SK-N-SH (cell line): ENCODE measurements at regions not wholly inside any gene's neighbourhood (a gene's known extent, or its start where the extent isn't known, plus 50 kb on each side); places are given as distances from the start of the nearest gene placed in this dataset.

ENCODE experiments used
- CTCF ChIA-PET: fragments of 300-600, 350-600 bp; formaldehyde crosslinking; extraction: SDS; loops from one replicate; lab custom pipeline; 2021; lab: Yijun Ruan, JAX
- POLR2A ChIA-PET: fragments of 350-600 bp; sonication (Branson Sonifier 250); formaldehyde crosslinking; extraction: SDS; loops from one replicate; lab custom pipeline; 2020; ENCODE audit warnings: antibody characterized with exemption, inconsistent platforms; lab: Yijun Ruan, JAX
- DNase-seq: peaks from one replicate; pipeline ENCODE4 v3.0.0; 2012
- H2AFZ ChIP-seq: fragments of 200-600 bp; sonication (generic); 2 replicates; pipeline ENCODE4 v1.8.1; 2016; ENCODE audit warnings: antibody characterized with exemption, mild to moderate bottlenecking, low read depth
- H3F3A ChIP-seq: fragments of 200-600 bp; sonication (generic); replicated peaks from 2 replicates; pipeline ENCODE3; 2016; ENCODE audit warnings: antibody characterized with exemption, mild to moderate bottlenecking; ENCODE audit not compliant: insufficient read depth
- H3K27ac ChIP-seq, 2 experiments: fragments of 200-500 bp in 1 of 2; fragments of 200-600 bp in 1 of 2; sonication (Bioruptor generic) in 1 of 2; sonication (generic), shearing (Covaris generic) in 1 of 2; 2 replicates each; pipeline versions ENCODE4 v1.5.1 to v1.6.1; 2014 to 2016; ENCODE audit warnings: low read depth in 2 of 2, inconsistent platforms in 1 of 2, low read length in 1 of 2, mild to moderate bottlenecking in 1 of 2, mixed read lengths in 1 of 2
- H3K27me3 ChIP-seq: fragments of 200-600 bp; sonication (generic), shearing (Covaris generic); 2 replicates; pipeline ENCODE4 v1.6.1; 2016; ENCODE audit warnings: mixed run types; ENCODE audit not compliant: insufficient read depth
- H3K36me3 ChIP-seq, 2 experiments: fragments of 200-500 bp in 1 of 2; fragments of 200-600 bp in 1 of 2; sonication (Bioruptor generic) in 1 of 2; sonication (generic) in 1 of 2; replicated peaks in 1 of 2; 2 replicates each; pipeline versions ENCODE3 to v1.5.1; 2014 to 2016; ENCODE audit warnings: low read length in 1 of 2, mild to moderate bottlenecking in 1 of 2; ENCODE audit not compliant: insufficient read depth in 2 of 2, control insufficient read depth in 1 of 2
- H3K4me1 ChIP-seq, 2 experiments: fragments of 200-500 bp in 1 of 2; fragments of 200-600 bp in 1 of 2; sonication (Bioruptor generic) in 1 of 2; sonication (generic), shearing (Covaris generic) in 1 of 2; 2 replicates each; pipeline versions ENCODE4 v1.5.1 to v1.6.1; 2014 to 2016; ENCODE audit warnings: low read depth in 1 of 2, low read length in 1 of 2, mixed run types in 1 of 2; ENCODE audit not compliant: insufficient read depth in 2 of 2, control insufficient read depth in 1 of 2
- H3K4me2 ChIP-seq: fragments of 200-600 bp; sonication (generic), shearing (Covaris generic); 2 replicates; pipeline ENCODE4 v1.6.1; 2017; ENCODE audit warnings: mixed run types
- H3K4me3 ChIP-seq, 2 experiments: fragments of 200-500 bp in 1 of 2; fragments of 200-600 bp in 1 of 2; sonication (Bioruptor generic) in 1 of 2; sonication (generic), shearing (Covaris generic) in 1 of 2; 2 replicates each; pipeline versions ENCODE4 v1.5.1 to v1.8.1; 2014 to 2016; ENCODE audit warnings: low read depth in 2 of 2, inconsistent platforms in 1 of 2, low read length in 1 of 2, mild to moderate bottlenecking in 1 of 2, mixed read lengths in 1 of 2, moderate library complexity in 1 of 2
- H3K79me2 ChIP-seq: fragments of 200-600 bp; sonication (generic); 2 replicates; pipeline ENCODE4 v1.8.1; 2017; ENCODE audit warnings: mild to moderate bottlenecking; ENCODE audit not compliant: insufficient read depth
- H3K9ac ChIP-seq: fragments of 200-600 bp; sonication (generic); 2 replicates; pipeline ENCODE4 v1.6.1; 2017; ENCODE audit warnings: mixed run types
- H3K9me2 ChIP-seq: fragments of 200-600 bp; sonication (generic); 2 replicates; pipeline ENCODE4 v1.6.1; 2017; ENCODE audit warnings: mixed run types
- H3K9me3 ChIP-seq: fragments of 200-600 bp; sonication (generic); 2 replicates; pipeline ENCODE4 v1.6.1; 2017; ENCODE audit warnings: mixed run types, mild to moderate bottlenecking, moderate library complexity
- H4K20me1 ChIP-seq: fragments of 200-600 bp; sonication (generic); 2 replicates; pipeline ENCODE4 v1.6.1; 2017; ENCODE audit warnings: mild to moderate bottlenecking, mixed run types; ENCODE audit not compliant: insufficient read depth
- CHD2 ChIP-seq: fragments of 150-350 bp; IDR thresholded peaks from 2 replicates; pipeline ENCODE4 v1.6.1; 2018; ENCODE audit warnings: low read length; ENCODE audit not compliant: partially characterized antibody
- EP300 ChIP-seq, 2 experiments: IDR thresholded peaks; 2 replicates each; pipeline versions ENCODE4 v1.4.0 to v1.6.1; 2012; ENCODE audit warnings: borderline replicate concordance in 1 of 2, low read depth in 1 of 2, low read length in 1 of 2
- FOSL2 ChIP-seq: IDR thresholded peaks from 2 replicates; pipeline ENCODE4 v1.4.0; 2012; ENCODE audit warnings: low read depth, mild to moderate bottlenecking, moderate library complexity, borderline replicate concordance
- FOXJ3 ChIP-seq: sonication (generic); formaldehyde crosslinking; IDR thresholded peaks from 2 replicates; pipeline ENCODE4 v1.5.1; 2020; ENCODE audit warnings: mild to moderate bottlenecking, missing genetic modification reagents
- FOXM1 ChIP-seq: IDR thresholded peaks from 2 replicates; pipeline ENCODE4 v1.4.0; 2012; ENCODE audit warnings: low read depth, mild to moderate bottlenecking
- GATA2 ChIP-seq: sonication (generic); formaldehyde crosslinking; IDR thresholded peaks from 2 replicates; pipeline ENCODE4 v1.5.0; 2020; ENCODE audit warnings: mild to moderate bottlenecking, missing genetic modification reagents
- JUND ChIP-seq: IDR thresholded peaks from 2 replicates; pipeline ENCODE4 v1.4.0; 2012
- MEF2A ChIP-seq: IDR thresholded peaks from 2 replicates; pipeline ENCODE4 v1.4.0; 2012; ENCODE audit warnings: low read depth, borderline replicate concordance
- MXI1 ChIP-seq: IDR thresholded peaks from 2 replicates; pipeline ENCODE4 v1.6.1; 2012; ENCODE audit warnings: mild to moderate bottlenecking, low read depth, low read length, improper control_type of control experiment
- NFIC ChIP-seq: IDR thresholded peaks from 2 replicates; pipeline ENCODE4 v1.4.0; 2012; ENCODE audit warnings: borderline replicate concordance
- POLR2AphosphoS5 ChIP-seq: IDR thresholded peaks from 2 replicates; pipeline ENCODE4 v1.6.1; 2012; ENCODE audit warnings: low read depth, low read length
- RAD21 ChIP-seq: IDR thresholded peaks from 2 replicates; pipeline ENCODE4 v1.6.1; 2012; ENCODE audit warnings: mild to moderate bottlenecking, low read length
- RCOR1 ChIP-seq: fragments of 150-350 bp; IDR thresholded peaks from 2 replicates; pipeline ENCODE4 v1.6.1; 2017; ENCODE audit warnings: antibody characterized with exemption, low read length
- RXRA ChIP-seq: IDR thresholded peaks from 2 replicates; pipeline ENCODE4 v1.4.0; 2012; ENCODE audit warnings: low read depth, mild to moderate bottlenecking, borderline replicate concordance
- TAF1 ChIP-seq: IDR thresholded peaks from 2 replicates; pipeline ENCODE4 v1.6.1; 2012; ENCODE audit warnings: low read depth, mild to moderate bottlenecking, low read length, moderate library complexity, borderline replicate concordance
- TCF12 ChIP-seq: IDR thresholded peaks from 2 replicates; pipeline ENCODE4 v1.4.0; 2012
- TEAD4 ChIP-seq: IDR thresholded peaks from 2 replicates; pipeline ENCODE4 v1.4.0; 2012; ENCODE audit warnings: mild to moderate bottlenecking, borderline replicate concordance; ENCODE audit not compliant: insufficient read depth
- WGBS: methylation state at CpG from one replicate; pipeline ENCODE4 v1.1.6; 2017; ENCODE audit warnings: low lambda C conversion rate; 5-methylcytosine and 5-hydroxymethylcytosine counted together
- TF ChIP-seq, protein P1 (sequence below): fragments of 200-600 bp; sonication (generic); IDR thresholded peaks from 2 replicates; pipeline ENCODE4 v1.6.1; 2017; ENCODE audit warnings: antibody characterized with exemption, mild to moderate bottlenecking, moderate library complexity
- TF ChIP-seq, protein P2 (sequence below): IDR thresholded peaks from 2 replicates; pipeline ENCODE4; 2012
- TF ChIP-seq, protein P3 (sequence below): IDR thresholded peaks from 2 replicates; pipeline ENCODE4 v1.4.0; 2012; ENCODE audit warnings: low read depth, borderline replicate concordance
- TF ChIP-seq, protein P4 (sequence below): IDR thresholded peaks from 2 replicates; pipeline ENCODE4 v1.4.0; 2012; ENCODE audit warnings: low read depth, borderline replicate concordance

DNA sequence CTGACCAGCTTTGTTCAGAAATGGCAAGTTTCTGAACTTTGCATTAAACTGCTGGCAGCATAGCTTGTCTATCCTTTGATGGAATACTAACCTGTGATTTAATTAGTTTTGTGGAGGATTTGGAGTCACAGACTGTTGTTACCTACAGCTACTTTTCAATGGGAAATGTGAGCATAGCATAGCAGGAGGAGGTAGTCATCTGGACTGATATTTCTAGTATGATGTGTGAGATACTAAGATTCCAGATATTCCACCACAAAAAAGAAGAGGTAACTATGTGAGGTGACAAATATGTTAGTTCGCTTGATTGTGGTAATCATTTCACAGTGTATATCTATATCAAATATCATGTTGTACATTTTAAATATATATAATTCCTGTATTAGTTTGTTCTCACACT, 833.0 kb downstream of the SLC6A15 start:
- POLR2A ChIA-PET, result no interaction called here
- 0 out of 2 replicates have a peak overlapping the region, but pooled peaks have one; percentile 6 for H3K4me2 ChIP-seq
- H2AFZ ChIP-seq, result peak overlapping the region; percentile 26; the same call in 1 of the 2 replicates

DNA sequence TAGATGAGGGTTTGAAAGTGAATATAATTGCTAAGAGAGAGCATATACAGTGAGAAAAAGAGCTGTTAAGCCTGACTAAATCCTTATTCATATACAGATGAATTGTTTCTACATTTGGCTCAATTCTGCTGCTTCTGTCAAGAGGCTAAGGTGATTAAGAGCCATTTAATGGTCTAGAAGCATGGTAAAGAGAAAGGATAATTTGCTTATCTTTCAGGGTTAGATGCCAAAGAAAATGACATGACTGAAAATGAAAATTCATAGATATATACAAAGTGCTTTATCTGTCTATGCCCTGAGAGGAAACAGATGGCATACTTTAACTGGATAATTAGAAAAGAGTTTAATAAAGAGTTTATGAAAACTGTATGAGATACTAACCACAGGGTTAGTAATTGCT, 834.9 kb downstream of the SLC6A15 start:
- H3F3A ChIP-seq, result no peaks in the 10 kb centered on the region
- H3K27ac ChIP-seq, result peak overlapping the region in 1 of 2 experiments; percentile 92; a peak in 2 of 4 replicates
- H3K4me3 ChIP-seq, result no peak overlapping the region
- CTCF ChIA-PET, result no interaction called here
- no peak overlapping the region for H3K4me2 ChIP-seq
- no peak overlapping the region for H3K9ac ChIP-seq
- H2AFZ ChIP-seq, result no peak overlapping the region
- POLR2A ChIA-PET, result no interaction called here
- H3K9me2 ChIP-seq, result no peaks in the 10 kb centered on the region
- H3K4me1 ChIP-seq, result peaks cover 0 to 13% of the 10 kb centered on the region in 2 experiments; a peak in 1 of 4 replicates
- no peaks in the 10 kb centered on the region for H3K27me3 ChIP-seq
- no peaks in the 10 kb centered on the region for H3K79me2 ChIP-seq
- TF ChIP-seq POLR2AphosphoS5 (peak; percentile 88), MEF2A (no peak), FOSL2 (0 out of 2 replicates have a peak, but pooled peaks have one; percentile 2), RAD21 (peak; percentile 32; the same call in 1 of the 2 replicates), RXRA (no peak), TAF1 (no peak), GATA2 (CRISPR knock-in tag) (peak; percentile 95), CHD2 (peak; percentile 77), FOXM1 (peak; percentile 74; the same call in 1 of the 2 replicates), TEAD4 (peak; percentile 87), NFIC (peak; percentile 76; the same call in 1 of the 2 replicates), MXI1 (peak; percentile 65; the same call in 1 of the 2 replicates), JUND (peak; percentile 52), FOXJ3 (CRISPR knock-in tag) (peak; percentile 90), EP300 (IDR thresholded peaks at IDR 0.05; ENCODE audit: borderline replicate concordance in 1 of 2, low read depth in 1 of 2, low read length in 1 of 2) (peak; percentile 61 to 98; a peak in 3 of 4 replicates), TCF12 (peak; percentile 92), RCOR1 (peak; percentile 100)
- TF ChIP-seq, protein P1, sequence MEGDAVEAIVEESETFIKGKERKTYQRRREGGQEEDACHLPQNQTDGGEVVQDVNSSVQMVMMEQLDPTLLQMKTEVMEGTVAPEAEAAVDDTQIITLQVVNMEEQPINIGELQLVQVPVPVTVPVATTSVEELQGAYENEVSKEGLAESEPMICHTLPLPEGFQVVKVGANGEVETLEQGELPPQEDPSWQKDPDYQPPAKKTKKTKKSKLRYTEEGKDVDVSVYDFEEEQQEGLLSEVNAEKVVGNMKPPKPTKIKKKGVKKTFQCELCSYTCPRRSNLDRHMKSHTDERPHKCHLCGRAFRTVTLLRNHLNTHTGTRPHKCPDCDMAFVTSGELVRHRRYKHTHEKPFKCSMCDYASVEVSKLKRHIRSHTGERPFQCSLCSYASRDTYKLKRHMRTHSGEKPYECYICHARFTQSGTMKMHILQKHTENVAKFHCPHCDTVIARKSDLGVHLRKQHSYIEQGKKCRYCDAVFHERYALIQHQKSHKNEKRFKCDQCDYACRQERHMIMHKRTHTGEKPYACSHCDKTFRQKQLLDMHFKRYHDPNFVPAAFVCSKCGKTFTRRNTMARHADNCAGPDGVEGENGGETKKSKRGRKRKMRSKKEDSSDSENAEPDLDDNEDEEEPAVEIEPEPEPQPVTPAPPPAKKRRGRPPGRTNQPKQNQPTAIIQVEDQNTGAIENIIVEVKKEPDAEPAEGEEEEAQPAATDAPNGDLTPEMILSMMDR, result no peak
- TF ChIP-seq, protein P2, sequence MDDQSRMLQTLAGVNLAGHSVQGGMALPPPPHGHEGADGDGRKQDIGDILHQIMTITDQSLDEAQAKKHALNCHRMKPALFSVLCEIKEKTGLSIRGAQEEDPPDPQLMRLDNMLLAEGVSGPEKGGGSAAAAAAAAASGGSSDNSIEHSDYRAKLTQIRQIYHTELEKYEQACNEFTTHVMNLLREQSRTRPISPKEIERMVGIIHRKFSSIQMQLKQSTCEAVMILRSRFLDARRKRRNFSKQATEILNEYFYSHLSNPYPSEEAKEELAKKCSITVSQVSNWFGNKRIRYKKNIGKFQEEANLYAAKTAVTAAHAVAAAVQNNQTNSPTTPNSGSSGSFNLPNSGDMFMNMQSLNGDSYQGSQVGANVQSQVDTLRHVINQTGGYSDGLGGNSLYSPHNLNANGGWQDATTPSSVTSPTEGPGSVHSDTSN, result peak; percentile 79
- TF ChIP-seq, protein P3, sequence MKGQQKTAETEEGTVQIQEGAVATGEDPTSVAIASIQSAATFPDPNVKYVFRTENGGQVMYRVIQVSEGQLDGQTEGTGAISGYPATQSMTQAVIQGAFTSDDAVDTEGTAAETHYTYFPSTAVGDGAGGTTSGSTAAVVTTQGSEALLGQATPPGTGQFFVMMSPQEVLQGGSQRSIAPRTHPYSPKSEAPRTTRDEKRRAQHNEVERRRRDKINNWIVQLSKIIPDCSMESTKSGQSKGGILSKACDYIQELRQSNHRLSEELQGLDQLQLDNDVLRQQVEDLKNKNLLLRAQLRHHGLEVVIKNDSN, result no peak
- no peaks in the 10 kb centered on the region for H3K9me3 ChIP-seq
- no peaks in the 10 kb centered on the region for H3K36me3 ChIP-seq
- peak; percentile 47 for DNase-seq
- no peaks in the 10 kb centered on the region for H4K20me1 ChIP-seq

More for the DNA sequence above, 833.0 kb downstream of the SLC6A15 start:
- H3K9me2 ChIP-seq, result no peaks in the 10 kb centered on the region
- TF ChIP-seq JUND, result 0 out of 2 replicates have a peak, but pooled peaks have one; percentile 24
- no peak for TF ChIP-seq FOXM1
- TF ChIP-seq, protein P4, sequence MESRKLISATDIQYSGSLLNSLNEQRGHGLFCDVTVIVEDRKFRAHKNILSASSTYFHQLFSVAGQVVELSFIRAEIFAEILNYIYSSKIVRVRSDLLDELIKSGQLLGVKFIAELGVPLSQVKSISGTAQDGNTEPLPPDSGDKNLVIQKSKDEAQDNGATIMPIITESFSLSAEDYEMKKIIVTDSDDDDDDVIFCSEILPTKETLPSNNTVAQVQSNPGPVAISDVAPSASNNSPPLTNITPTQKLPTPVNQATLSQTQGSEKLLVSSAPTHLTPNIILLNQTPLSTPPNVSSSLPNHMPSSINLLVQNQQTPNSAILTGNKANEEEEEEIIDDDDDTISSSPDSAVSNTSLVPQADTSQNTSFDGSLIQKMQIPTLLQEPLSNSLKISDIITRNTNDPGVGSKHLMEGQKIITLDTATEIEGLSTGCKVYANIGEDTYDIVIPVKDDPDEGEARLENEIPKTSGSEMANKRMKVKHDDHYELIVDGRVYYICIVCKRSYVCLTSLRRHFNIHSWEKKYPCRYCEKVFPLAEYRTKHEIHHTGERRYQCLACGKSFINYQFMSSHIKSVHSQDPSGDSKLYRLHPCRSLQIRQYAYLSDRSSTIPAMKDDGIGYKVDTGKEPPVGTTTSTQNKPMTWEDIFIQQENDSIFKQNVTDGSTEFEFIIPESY, result no peak
- WGBS, result 80% methylated on average over 1 of the region's 1 CpG
- peaks cover 0 to 13% of the 10 kb centered on the region in 2 experiments; a peak in 1 of 4 replicates for H3K4me1 ChIP-seq
- H4K20me1 ChIP-seq, result no peaks in the 10 kb centered on the region
- no peaks in the 10 kb centered on the region for H3K9me3 ChIP-seq
- H3K36me3 ChIP-seq, result no peaks in the 10 kb centered on the region
- no peak for DNase-seq
- no peaks in the 10 kb centered on the region for H3F3A ChIP-seq
- no peak overlapping the region for H3K4me3 ChIP-seq
- no peak overlapping the region for H3K9ac ChIP-seq
- H3K27me3 ChIP-seq, result no peaks in the 10 kb centered on the region
- H3K79me2 ChIP-seq, result no peaks in the 10 kb centered on the region
- H3K27ac ChIP-seq, result no peak overlapping the region; a peak in 1 of 4 replicates
- CTCF ChIA-PET, result no interaction called here
